ENCODE measurements at regions not wholly inside any gene's neighbourhood (a gene's known extent, or its start where the extent isn't known, plus 50 kb on each side); places are given as distances from the start of the nearest gene placed in this dataset.

DNA sequence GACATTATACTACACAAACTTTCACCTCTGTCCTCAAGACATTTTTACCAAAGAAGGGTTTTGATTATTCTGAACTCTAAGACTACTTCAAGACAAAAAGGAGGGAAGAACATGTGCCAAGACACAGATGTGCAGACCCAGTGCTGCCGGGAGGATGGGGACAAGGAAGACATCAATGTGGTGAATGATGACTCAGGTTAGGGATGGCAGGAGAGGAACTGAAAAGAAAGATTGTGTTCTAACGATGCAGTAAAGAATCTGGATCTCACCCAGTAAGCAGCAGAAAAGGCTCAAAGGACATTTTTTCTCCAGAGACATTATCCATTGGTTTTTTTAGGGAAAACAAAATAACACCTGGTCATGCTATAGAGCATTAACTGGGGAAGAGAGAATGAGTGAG is 449.9 kb upstream of the NR2F2 start:
- DNase-seq: no peak

DNA sequence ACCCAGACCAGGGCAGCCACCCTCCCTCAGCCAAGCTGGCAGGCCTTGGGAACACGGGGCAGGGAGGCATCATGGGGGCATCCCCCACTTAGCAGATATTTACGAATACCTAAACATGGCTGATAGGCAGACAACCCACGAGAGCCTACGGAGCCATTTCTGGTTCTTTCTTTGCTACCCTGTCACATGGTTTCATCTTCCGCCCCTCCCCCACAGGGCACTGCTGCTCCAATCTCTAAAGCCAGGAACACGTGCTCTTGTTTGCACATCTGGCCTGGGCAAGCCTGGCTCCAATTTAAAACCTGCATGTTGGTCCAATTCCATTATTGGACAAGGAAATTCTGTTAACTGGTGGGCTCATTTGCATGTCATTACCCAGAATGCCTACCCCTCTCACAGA is 447.4 kb upstream of the NR2F2 start:
- no peak overlapping the region for H3K27ac Mint-ChIP-seq
- no peaks in the 10 kb centered on the region for H3K9me3 Mint-ChIP-seq
- no peaks in the 10 kb centered on the region for H3K27me3 Mint-ChIP-seq
- H3K36me3 Mint-ChIP-seq: no peaks in the 10 kb centered on the region
- no peak overlapping the region for H3K4me3 Mint-ChIP-seq
- DNase-seq: no peak
- H3K4me1 Mint-ChIP-seq: peaks cover 8% of the 10 kb centered on the region

More for the DNA sequence above, 449.9 kb upstream of the NR2F2 start:
- H3K4me3 Mint-ChIP-seq: no peak overlapping the region
- no peaks in the 10 kb centered on the region for H3K27me3 Mint-ChIP-seq
- peaks cover 9% of the 10 kb centered on the region for H3K4me1 Mint-ChIP-seq
- H3K36me3 Mint-ChIP-seq: no peaks in the 10 kb centered on the region
- no peak overlapping the region for H3K27ac Mint-ChIP-seq
- H3K9me3 Mint-ChIP-seq: no peaks in the 10 kb centered on the region

DNA sequence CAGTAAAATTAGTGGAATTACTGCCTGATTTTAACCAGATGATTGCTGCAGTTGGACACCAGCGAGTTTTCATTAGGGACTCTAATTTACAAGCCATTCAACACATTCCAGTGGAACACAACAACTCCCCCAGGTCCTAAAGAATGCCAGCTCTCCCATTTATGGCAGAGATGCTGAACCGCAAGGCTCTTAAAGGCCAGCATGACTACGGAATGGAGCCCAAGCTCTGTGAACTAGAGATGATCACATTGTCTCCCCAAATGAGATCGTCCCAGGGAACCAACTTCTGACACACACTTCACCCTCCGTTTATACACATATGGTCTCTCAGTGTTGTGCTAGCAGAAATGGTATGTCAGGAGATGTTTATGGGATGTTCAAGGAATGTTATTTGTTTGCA is 446.2 kb upstream of the NR2F2 start:
- Mint-ChIP-seq H3K9me3 (no peaks in the 10 kb centered on the region), H3K4me1 (peaks cover 6% of the 10 kb centered on the region), H3K27ac (no peak overlapping the region), H3K36me3 (no peaks in the 10 kb centered on the region), H3K4me3 (no peak overlapping the region), H3K27me3 (no peaks in the 10 kb centered on the region)
- DNase-seq: no peak

DNA sequence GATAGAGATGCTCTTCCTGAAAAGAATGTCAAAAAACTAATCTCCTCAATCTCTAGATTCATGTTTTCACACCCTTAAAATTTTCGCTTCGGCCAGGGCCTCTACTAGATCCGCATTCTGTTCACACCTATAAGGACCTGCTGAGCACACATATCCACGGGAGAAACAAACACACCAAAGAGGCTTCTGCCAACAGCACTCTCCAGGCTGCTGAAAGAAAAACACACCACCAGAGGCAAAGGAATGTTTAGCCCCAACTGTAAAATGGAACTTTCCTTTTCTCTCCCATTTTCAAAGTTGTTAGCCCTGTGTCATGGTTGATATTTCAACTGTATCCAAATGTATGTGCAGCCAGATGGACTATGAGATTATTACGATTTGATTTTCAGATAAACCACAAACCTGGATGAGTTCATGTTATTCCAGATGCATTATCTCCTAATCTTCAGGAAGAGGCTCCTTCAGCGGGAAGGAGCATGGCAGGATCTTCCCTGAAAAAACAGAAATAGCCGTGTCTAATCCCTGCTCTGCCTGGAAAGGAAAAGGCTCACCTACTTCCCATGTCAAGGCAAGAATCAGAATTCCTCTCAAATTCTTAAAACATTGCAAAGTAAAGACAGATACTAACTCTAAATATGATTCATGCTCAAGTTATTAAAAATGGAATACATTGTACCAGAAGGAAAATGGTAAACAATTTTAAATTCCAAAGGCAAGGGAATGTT is 442.7 kb upstream of the NR2F2 start:
- Mint-ChIP-seq H3K9me3 (no peaks in the 10 kb centered on the region), H3K36me3 (no peaks in the 10 kb centered on the region), H3K27ac (no peak overlapping the region), H3K4me3 (no peak overlapping the region), H3K4me1 (no peaks in the 10 kb centered on the region), H3K27me3 (peaks cover 8% of the 10 kb centered on the region)
- DNase-seq: no peak

DNA sequence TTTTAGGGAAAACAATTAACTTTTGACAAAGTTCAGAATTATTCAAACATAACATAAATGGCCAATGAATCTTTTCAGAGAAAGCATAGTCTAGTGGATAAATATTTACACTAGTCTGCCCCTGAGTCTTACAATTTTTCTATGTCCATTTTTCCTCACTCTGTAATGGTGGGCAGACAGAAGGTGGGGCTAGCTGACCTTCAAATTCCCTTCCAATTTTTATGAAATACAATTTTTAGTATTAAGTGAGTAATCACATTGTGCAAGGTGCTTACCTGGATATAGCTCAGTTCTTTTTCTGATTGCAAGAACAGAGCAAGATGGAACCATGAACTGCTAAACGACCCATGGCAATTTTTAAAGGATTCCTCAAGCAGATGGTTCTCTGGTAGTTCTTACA is 441.7 kb upstream of the NR2F2 start:
- H3K27ac Mint-ChIP-seq: no peak overlapping the region
- peaks cover 8% of the 10 kb centered on the region for H3K27me3 Mint-ChIP-seq
- H3K4me3 Mint-ChIP-seq: no peak overlapping the region
- no peak for DNase-seq
- H3K36me3 Mint-ChIP-seq: no peaks in the 10 kb centered on the region
- H3K9me3 Mint-ChIP-seq: no peaks in the 10 kb centered on the region
- no peaks in the 10 kb centered on the region for H3K4me1 Mint-ChIP-seq

DNA sequence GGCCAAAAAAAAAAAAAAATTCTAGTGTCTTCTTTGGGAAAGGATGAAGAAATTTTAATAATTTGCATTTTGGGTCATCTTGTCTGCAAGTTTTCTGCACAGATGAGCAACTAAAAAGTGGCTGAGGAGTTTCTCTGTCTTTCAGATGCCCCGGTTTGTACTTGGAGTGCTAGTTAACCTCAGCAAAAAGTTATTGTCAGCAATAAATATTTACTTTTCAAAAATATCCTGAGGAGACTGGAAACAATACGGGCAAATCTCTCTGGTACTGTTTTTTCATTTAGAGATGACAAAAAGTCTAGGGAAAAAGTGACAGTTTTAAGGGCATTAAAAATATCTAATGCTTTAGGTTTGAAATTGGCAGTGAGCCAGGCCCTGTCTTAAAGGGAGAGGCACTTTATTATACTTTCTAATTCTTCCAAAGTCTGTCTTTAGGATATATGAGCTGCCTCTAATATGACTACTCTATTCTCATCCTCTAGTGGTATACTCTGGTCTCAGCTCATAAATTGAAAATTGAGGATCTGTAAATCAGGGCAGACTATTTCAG is 436.0 kb upstream of the NR2F2 start:
- H3K27ac Mint-ChIP-seq: no peak overlapping the region

DNA sequence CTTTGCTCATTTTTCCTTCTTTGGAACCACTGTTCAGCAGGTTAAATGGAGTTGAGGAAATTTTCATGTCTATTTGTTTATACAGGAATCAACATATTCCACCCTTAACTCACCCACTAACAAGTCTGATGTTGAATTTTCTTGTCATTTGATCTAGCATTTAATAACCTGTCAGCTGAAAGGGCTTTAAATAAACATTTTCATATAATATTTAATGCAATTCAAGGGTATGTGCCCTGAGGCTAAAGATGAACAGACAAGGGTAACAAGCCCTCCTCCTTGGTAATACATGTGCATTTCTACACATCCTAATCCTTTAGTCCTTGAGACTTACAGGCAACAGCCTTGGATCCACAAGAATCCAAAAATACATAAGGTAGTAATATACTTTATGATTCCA is 435.0 kb upstream of the NR2F2 start:
- peaks cover 10% of the 10 kb centered on the region for H3K27me3 Mint-ChIP-seq
- DNase-seq: no peak
- H3K27ac Mint-ChIP-seq: no peak overlapping the region

More for the DNA sequence above, 436.0 kb upstream of the NR2F2 start:
- DNase-seq: no peak
- no peaks in the 10 kb centered on the region for H3K4me1 Mint-ChIP-seq
- H3K36me3 Mint-ChIP-seq: no peaks in the 10 kb centered on the region
- no peaks in the 10 kb centered on the region for H3K9me3 Mint-ChIP-seq
- no peak overlapping the region for H3K4me3 Mint-ChIP-seq
- H3K27me3 Mint-ChIP-seq: peaks cover 12% of the 10 kb centered on the region

DNA sequence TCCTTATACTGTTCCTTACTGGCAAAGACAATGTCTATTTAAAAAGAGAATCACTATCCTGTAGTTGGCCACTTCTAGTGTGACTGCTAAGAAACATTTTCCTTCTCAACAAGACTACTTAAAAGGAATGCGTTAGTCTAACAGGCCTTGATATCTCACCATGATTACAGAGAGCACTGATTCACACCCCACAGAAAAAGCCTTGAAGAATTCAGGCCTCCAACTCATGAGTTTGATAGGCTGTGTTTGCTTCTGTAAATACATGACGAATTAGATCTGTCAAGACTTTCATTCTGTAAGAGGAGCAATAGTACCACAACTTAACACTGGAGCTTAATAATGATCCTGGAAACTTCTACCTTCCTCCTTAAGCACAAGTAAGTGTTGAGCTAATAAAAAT is 432.8 kb upstream of the NR2F2 start:
- Mint-ChIP-seq H3K27me3 (peaks cover 8% of the 10 kb centered on the region), H3K36me3 (no peaks in the 10 kb centered on the region), H3K4me1 (no peaks in the 10 kb centered on the region), H3K4me3 (no peak overlapping the region), H3K27ac (no peak overlapping the region), H3K9me3 (no peaks in the 10 kb centered on the region)
- DNase-seq: no peak

More for the DNA sequence above, 435.0 kb upstream of the NR2F2 start:
- Mint-ChIP-seq H3K36me3 (no peaks in the 10 kb centered on the region), H3K9me3 (no peaks in the 10 kb centered on the region), H3K4me3 (no peak overlapping the region), H3K4me1 (no peaks in the 10 kb centered on the region)

DNA sequence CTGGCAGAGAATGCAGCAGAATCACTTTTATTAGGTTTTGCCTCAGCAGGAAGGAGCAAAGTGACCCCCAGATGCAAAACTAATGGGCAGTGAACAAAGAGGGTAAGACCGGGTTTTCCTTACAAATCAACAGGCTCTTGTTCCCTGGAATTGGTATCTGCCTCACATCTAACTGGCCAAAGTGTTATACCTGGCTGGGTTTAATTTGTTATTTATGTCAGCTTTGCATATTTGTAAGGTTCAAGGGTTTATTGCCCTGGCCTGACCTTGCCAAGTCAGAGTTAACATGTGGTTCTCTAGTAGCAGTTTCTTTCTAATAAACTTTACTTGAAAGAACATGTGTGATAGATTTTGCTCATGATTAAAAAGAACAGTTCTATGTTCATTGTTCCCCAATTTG is 431.7 kb upstream of the NR2F2 start:
- Mint-ChIP-seq H3K9me3 (no peaks in the 10 kb centered on the region), H3K36me3 (no peaks in the 10 kb centered on the region)

DNA sequence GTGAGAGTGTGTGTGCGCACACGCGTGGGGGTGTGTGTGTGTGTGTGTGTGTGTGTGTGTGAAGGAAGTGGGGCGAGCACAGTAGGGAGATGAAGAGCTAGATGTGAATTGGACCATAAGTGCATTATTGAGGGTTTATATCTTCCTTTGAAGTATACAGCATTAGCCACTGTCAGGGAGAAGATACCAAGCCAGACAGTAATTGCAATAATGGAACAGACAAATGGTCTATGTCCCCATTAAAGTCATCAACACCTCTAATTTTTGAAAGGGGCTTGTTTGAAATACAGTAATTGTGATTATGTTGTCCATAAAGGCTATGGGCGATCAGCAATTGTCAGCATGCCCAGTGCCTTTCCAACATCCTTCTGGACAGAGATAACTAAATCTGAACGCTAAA is 429.2 kb upstream of the NR2F2 start:
- no peaks in the 10 kb centered on the region for H3K9me3 Mint-ChIP-seq
- H3K4me1 Mint-ChIP-seq: no peaks in the 10 kb centered on the region
- peaks cover 8% of the 10 kb centered on the region for H3K27me3 Mint-ChIP-seq
- H3K36me3 Mint-ChIP-seq: no peaks in the 10 kb centered on the region
- no peak overlapping the region for H3K27ac Mint-ChIP-seq
- H3K4me3 Mint-ChIP-seq: no peak overlapping the region
- DNase-seq: no peak

More for the DNA sequence above, 431.7 kb upstream of the NR2F2 start:
- DNase-seq: no peak
- no peaks in the 10 kb centered on the region for H3K4me1 Mint-ChIP-seq
- no peak overlapping the region for H3K27ac Mint-ChIP-seq
- peaks cover 8% of the 10 kb centered on the region for H3K27me3 Mint-ChIP-seq
- no peak overlapping the region for H3K4me3 Mint-ChIP-seq

DNA sequence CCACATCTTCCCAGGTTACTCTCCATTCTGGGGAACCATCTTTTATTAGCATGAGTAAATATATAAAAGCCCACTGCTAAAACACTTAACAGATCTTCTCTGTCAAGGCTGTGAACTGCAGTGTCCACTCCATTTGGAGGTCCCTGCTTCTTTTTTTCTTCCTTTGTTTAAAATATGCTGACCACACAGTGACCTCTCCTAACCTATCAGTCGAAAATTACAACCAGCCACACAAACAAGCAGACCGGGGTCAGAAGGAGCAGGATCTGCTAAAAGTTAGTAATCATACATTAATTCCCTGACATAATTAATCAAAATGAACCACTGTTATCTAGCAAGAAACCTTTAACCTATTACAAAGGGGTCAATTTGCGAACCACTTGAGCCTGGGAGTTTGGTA is 427.9 kb upstream of the NR2F2 start:
- H3K27me3 Mint-ChIP-seq: peaks cover 15% of the 10 kb centered on the region
- no peaks in the 10 kb centered on the region for H3K9me3 Mint-ChIP-seq
- no peak overlapping the region for H3K27ac Mint-ChIP-seq
- no peaks in the 10 kb centered on the region for H3K4me1 Mint-ChIP-seq
- no peak overlapping the region for H3K4me3 Mint-ChIP-seq
- no peaks in the 10 kb centered on the region for H3K36me3 Mint-ChIP-seq
- no peak for DNase-seq

DNA sequence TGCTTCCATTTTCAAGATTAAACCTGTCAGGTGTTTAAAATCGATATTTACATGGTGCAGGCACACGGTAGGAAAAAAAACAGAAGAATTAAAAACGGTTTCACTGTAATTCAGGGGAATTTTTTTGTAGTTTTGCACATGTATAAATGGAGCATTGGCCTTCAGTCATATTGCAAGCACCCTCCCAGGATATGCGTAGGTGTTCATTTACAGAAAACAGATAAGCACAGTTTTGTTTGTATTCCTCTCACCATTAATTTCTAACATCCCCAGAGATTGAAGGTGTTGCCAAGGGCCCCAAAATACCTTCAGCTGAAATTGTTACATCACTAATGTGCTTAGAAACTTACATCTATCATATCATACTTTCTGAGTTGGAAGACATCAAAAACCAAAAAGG is 427.1 kb upstream of the NR2F2 start:
- Mint-ChIP-seq H3K36me3 (no peaks in the 10 kb centered on the region), H3K4me1 (no peaks in the 10 kb centered on the region), H3K4me3 (no peak overlapping the region), H3K27ac (no peak overlapping the region), H3K9me3 (no peaks in the 10 kb centered on the region), H3K27me3 (peaks cover 12% of the 10 kb centered on the region)
- DNase-seq: no peak

DNA sequence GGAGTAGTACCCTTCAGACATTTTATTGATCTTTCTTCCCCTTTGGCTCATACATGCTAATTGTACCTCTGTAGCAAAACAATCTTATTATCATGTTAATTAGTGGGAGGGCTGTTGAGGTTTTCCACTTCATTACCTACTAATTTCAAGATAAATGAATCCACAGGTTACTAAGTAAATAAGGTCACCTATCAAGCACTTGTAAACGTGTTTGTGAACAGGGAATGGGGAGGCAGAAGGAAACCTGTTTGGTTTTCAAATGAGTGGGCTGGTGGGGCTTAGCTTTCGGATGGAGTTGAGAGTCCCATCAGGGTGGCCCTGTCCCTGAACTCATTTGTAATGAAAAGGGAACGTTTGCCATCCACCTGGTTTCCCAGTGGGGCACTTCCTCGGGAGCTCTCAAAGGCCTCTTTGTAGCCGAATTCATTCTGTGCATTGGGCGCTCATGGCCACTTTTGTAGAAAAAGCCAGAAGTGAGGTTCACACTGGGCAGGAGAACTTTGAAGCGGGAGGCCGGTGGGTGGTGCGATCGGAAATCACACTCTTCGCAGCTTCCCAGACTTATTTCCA is 419.8 kb upstream of the NR2F2 start:
- no peaks in the 10 kb centered on the region for H3K36me3 Mint-ChIP-seq
- H3K4me1 Mint-ChIP-seq: no peaks in the 10 kb centered on the region
- H3K27me3 Mint-ChIP-seq: peaks cover 17% of the 10 kb centered on the region
- no peak for DNase-seq
- H3K4me3 Mint-ChIP-seq: no peak overlapping the region
- no peak overlapping the region for H3K27ac Mint-ChIP-seq
- no peaks in the 10 kb centered on the region for H3K9me3 Mint-ChIP-seq

DNA sequence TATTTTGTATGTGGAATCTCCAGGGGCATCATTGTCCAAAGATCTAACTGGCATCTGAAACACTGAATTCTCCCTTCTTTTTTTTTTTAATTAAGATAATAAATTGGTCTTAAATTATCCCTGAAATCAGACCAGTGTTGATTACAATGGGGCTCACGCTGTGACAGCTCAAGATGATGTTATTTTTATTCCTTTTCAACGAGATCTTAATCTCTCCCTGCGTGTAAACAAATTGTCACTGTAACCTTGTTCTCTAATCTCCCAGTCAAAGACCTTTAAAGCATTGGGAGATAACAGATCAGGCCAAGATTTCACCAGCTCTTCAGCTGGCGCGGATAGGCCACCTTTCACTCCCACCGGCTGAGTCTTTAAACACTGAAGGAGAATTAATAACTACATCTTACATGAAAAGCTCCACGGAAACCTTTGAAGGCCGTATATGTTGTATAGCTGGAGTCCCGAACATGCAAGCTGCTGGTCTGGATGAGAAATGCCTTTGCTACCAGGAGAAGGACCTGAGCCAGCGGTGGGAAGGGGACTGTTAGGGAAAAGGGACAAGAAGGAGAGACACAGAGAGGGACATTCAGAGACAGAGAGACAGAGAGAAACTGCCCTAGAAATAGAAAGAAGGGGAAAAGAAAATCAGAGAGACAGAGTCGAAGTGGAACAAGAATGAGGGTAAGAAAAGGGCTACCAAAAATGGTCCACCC is 418.8 kb upstream of the NR2F2 start:
- no peak for DNase-seq
- Mint-ChIP-seq H3K4me3 (no peak overlapping the region), H3K4me1 (no peaks in the 10 kb centered on the region), H3K9me3 (no peaks in the 10 kb centered on the region), H3K27ac (no peak overlapping the region), H3K27me3 (peaks cover 19% of the 10 kb centered on the region), H3K36me3 (no peaks in the 10 kb centered on the region)

DNA sequence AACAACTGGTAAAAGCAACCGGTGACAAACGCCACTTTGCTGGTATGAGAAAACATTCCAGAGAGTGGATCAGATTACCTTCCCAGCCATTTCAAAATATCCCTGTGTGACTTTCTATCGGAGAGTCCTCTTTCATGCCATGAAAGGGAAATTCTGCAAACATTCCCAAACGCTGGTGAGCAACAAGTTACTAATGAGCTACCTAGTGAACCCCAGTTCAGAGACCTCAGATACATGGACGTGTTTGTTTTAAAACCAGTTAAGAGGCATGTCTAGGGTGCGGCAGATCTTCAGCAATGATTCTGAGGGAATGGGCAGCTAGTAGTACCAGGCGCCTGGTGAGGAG is 418.2 kb upstream of the NR2F2 start:
- Mint-ChIP-seq H3K4me1 (no peaks in the 10 kb centered on the region), H3K36me3 (no peaks in the 10 kb centered on the region), H3K27me3 (peaks cover 15% of the 10 kb centered on the region), H3K4me3 (no peak overlapping the region), H3K27ac (no peak overlapping the region), H3K9me3 (no peaks in the 10 kb centered on the region)
- no peak for DNase-seq
